ENCODE measurements at regions not wholly inside any gene's neighbourhood (a gene's known extent, or its start where the extent isn't known, plus 50 kb on each side); places are given as distances from the start of the nearest gene placed in this dataset.

- no peak for TF ChIP-seq CTCF (IDR thresholded peaks at IDR 0.05)
- no peak overlapping the region for H3K4me3 ChIP-seq
- DNase-seq (no peak), ATAC-seq (no peak)
- H3K9me3 ChIP-seq, result no peaks in the 10 kb centered on the region
- no peaks in the 10 kb centered on the region for H3K36me3 ChIP-seq (ENCODE audit: low read depth)
- no peaks in the 10 kb centered on the region for H3K4me1 ChIP-seq (ENCODE audit: low read depth)
- intact Hi-C loops (cut with DNase I, micrococcal nuclease), result no loop called here
Observed at GRCh38 chr15:55044162-55044561, 152.6 kb downstream of the RSL24D1 start.

DNA sequence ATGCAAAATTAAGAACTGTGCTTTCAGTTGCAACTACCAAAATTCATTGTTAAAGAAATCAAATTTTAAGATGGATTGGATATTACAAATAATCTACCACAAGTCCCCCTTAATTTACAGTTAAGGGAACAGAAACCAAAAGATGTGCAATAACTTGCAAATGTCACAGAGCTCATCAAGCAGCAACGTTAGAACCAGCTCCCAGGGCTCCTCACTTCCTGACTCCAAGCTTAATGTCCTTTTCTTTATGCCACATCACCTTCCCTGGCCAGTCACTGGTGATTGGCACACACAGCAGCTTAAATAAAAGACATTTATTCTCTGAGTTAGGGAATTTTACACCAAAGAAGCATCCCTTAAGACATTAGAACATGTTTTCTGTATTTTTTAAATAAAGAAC is 159.7 kb downstream of the RSL24D1 start:
- DNase-seq (no peak), ATAC-seq (no peak)
- no peak for TF ChIP-seq CTCF (IDR thresholded peaks at IDR 0.05)
- no peaks in the 10 kb centered on the region for H3K36me3 ChIP-seq (ENCODE audit: low read depth)
- no peak overlapping the region for H3K4me3 ChIP-seq
- intact Hi-C loops (cut with DNase I, micrococcal nuclease), result no loop called here
- H3K9me3 ChIP-seq, result no peaks in the 10 kb centered on the region
- H3K4me1 ChIP-seq (ENCODE audit: low read depth), result no peaks in the 10 kb centered on the region

GRCh38 chr15:55035749-55036148 is 161.0 kb downstream of the RSL24D1 start:
- no peak for TF ChIP-seq CTCF (IDR thresholded peaks at IDR 0.05)
- ATAC-seq (no peak), DNase-seq (no peak)
- intact Hi-C loops (cut with DNase I, micrococcal nuclease), result no loop called here
- no peak overlapping the region for H3K4me3 ChIP-seq
- H3K36me3 ChIP-seq (ENCODE audit: low read depth), result no peaks in the 10 kb centered on the region
- H3K4me1 ChIP-seq (ENCODE audit: low read depth), result no peaks in the 10 kb centered on the region
- no peaks in the 10 kb centered on the region for H3K9me3 ChIP-seq

GRCh38 chr15:55033574-55033973 is 163.2 kb downstream of the RSL24D1 start:
- no peak for TF ChIP-seq CTCF (IDR thresholded peaks at IDR 0.05)
- ATAC-seq (no peak), DNase-seq (no peak)
- Histone ChIP-seq H3K36me3 (ENCODE audit: low read depth) (no peaks in the 10 kb centered on the region), H3K4me1 (ENCODE audit: low read depth) (no peaks in the 10 kb centered on the region), H3K4me3 (no peak overlapping the region), H3K9me3 (no peaks in the 10 kb centered on the region)
- intact Hi-C loops (cut with DNase I, micrococcal nuclease), result no loop called here

GRCh38 chr15:55031727-55032126 is 165.0 kb downstream of the RSL24D1 start:
- TF ChIP-seq CTCF (IDR thresholded peaks at IDR 0.05), result no peak
- DNase-seq (peak in 1 of 3 donors; percentile 5), ATAC-seq (peak; percentile 24)
- no peak overlapping the region for H3K4me3 ChIP-seq
- no peaks in the 10 kb centered on the region for H3K4me1 ChIP-seq (ENCODE audit: low read depth)
- intact Hi-C loops (cut with DNase I, micrococcal nuclease), result no loop called here
- H3K36me3 ChIP-seq (ENCODE audit: low read depth), result no peaks in the 10 kb centered on the region
- H3K9me3 ChIP-seq, result no peaks in the 10 kb centered on the region

DNA sequence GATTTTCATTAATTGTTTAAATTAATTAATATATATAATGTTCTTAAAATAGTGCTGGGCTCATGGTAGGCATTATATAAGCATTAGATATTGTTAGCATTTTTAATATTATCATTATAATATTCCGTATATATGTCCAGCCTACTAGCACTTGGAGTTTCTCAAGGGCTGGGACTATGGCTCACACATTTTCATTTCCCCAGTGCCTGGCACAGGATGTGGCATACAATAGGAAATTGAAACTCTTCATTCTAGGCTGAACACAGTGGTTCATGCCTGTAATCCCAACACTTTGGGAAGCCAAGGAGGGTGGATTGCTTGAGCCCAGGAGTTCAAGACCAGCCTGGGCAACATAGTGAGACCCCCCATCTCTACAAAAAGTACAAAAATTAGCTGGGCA is 170.4 kb downstream of the RSL24D1 start:
- intact Hi-C loops (cut with DNase I, micrococcal nuclease), result no loop called here
- H3K36me3 ChIP-seq (ENCODE audit: low read depth), result no peaks in the 10 kb centered on the region
- DNase-seq (no peak), ATAC-seq (no peak)
- no peaks in the 10 kb centered on the region for H3K9me3 ChIP-seq
- TF ChIP-seq CTCF (IDR thresholded peaks at IDR 0.05), result no peak
- H3K4me3 ChIP-seq, result no peak overlapping the region
- no peaks in the 10 kb centered on the region for H3K4me1 ChIP-seq (ENCODE audit: low read depth)
